HG03432 (cell line): ENCODE measurements at regions not wholly inside any gene's neighbourhood (a gene's known extent, or its start where the extent isn't known, plus 50 kb on each side); places are given as distances from the start of the nearest gene placed in this dataset.
"Not testable (repeated sequence)": the region's sequence is repeated elsewhere in the genome, so short reads cannot be mapped to it uniquely, and the experiment has no call there.

Experiments used
- ATAC-seq: cut with Tn5 transposase; IDR thresholded peaks from one replicate; pipeline ENCODE4 v1.9.1; 2021; ENCODE audit warnings: mild to moderate bottlenecking, moderate library complexity; ENCODE audit not compliant: unreplicated experiment

- no peak for ATAC-seq
Measured at GRCh38 chr10:33489501-33490176, 155.2 kb upstream of the NRP1 start.

GRCh38 chr10:33487014-33487776, 152.7 kb upstream of the NRP1 start:
- ATAC-seq: peak; percentile 49

GRCh38 chr10:33485276-33485675, 150.8 kb upstream of the NRP1 start:
- no peak for ATAC-seq

GRCh38 chr10:33484787-33485186, 150.3 kb upstream of the NRP1 start:
- ATAC-seq: no peak

GRCh38 chr10:33483816-33484190, 149.3 kb upstream of the NRP1 start:
- no peak for ATAC-seq

GRCh38 chr10:33483124-33483815, 148.8 kb upstream of the NRP1 start:
- ATAC-seq: peak; percentile 51

GRCh38 chr10:33482486-33482885, 148.0 kb upstream of the NRP1 start:
- no peak for ATAC-seq

GRCh38 chr10:33481184-33481583, 146.7 kb upstream of the NRP1 start:
- ATAC-seq: no peak

- ATAC-seq: not testable (repeated sequence)
Measured at GRCh38 chr10:33480417-33480816, 145.9 kb upstream of the NRP1 start.

- ATAC-seq: no peak
Measured at GRCh38 chr10:33478675-33479125, 144.2 kb upstream of the NRP1 start.

- ATAC-seq: no peak
Measured at GRCh38 chr10:33478089-33478674, 143.7 kb upstream of the NRP1 start.

- no peak for ATAC-seq
Measured at GRCh38 chr10:33477291-33478088, 143.0 kb upstream of the NRP1 start.

GRCh38 chr10:33476757-33477273, 142.3 kb upstream of the NRP1 start:
- ATAC-seq: no peak

- ATAC-seq: no peak
Measured at GRCh38 chr10:33473688-33474087, 139.2 kb upstream of the NRP1 start.

GRCh38 chr10:33468006-33468405, 133.5 kb upstream of the NRP1 start:
- ATAC-seq: not testable (repeated sequence)

GRCh38 chr10:33465747-33466146, 131.3 kb upstream of the NRP1 start:
- no peak for ATAC-seq

- ATAC-seq: no peak
Measured at GRCh38 chr10:33463011-33463410, 128.5 kb upstream of the NRP1 start.

GRCh38 chr10:33461295-33461640, 126.8 kb upstream of the NRP1 start:
- no peak for ATAC-seq

- no peak for ATAC-seq
Measured at GRCh38 chr10:33460505-33461294, 126.2 kb upstream of the NRP1 start.

GRCh38 chr10:33459602-33460001, 125.1 kb upstream of the NRP1 start:
- no peak for ATAC-seq
